GM18909 (cell line): ENCODE measurements at regions not wholly inside any gene's neighbourhood (a gene's known extent, or its start where the extent isn't known, plus 50 kb on each side); places are given as distances from the start of the nearest gene placed in this dataset.

Experiments
- ATAC-seq: cut with Tn5 transposase; IDR thresholded peaks from one replicate; pipeline ENCODE4 v1.9.1; 2021; ENCODE audit warnings: mild to moderate bottlenecking; ENCODE audit not compliant: unreplicated experiment, poor library complexity

- no peak for ATAC-seq
Measured at GRCh38 chr15:87219650-87220615, 1036.6 kb downstream of the NTRK3 start.

- ATAC-seq = no peak
Measured at GRCh38 chr15:87215100-87215499, 1041.4 kb downstream of the NTRK3 start.

GRCh38 chr15:87213626-87214025, 1042.9 kb downstream of the NTRK3 start:
- no peak for ATAC-seq

DNA sequence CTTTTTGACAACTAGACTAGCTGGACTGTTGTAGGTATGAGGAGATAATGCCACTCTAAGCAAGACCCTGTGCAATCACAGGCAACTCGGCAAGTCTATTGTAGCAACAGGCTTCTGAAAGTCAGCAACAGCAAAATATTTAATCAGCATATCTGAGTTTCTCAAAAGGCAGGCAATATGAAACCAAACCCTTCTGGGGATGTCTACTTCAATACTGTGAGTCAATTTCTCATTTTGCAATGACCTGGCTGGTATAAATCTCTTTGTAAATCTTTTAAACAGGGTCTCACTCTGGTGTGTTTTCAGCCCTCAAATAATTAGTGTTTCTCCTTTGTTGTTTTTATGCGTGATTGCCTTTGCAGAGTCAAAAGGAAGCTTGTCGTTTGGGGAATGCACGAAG, 1044.5 kb downstream of the NTRK3 start:
- ATAC-seq = no peak

DNA sequence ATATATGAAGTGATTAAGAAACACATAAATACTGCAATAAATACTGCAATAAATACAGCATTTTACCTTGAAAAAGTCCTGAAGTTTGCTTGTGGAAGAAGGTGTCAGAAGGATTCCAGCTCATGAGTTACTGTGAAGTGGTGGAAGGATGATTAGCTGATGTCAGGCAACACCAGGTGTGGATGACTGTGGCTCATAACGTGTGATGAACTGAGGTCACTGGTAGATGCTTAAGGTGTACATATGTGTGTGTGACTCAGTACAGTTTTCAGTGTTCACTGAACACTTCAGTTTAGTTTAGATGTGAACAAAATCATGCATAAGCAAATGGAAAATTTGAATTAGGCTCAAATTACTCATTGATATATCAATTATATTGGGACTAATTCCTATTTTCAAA, 1045.0 kb downstream of the NTRK3 start:
- no peak for ATAC-seq

DNA sequence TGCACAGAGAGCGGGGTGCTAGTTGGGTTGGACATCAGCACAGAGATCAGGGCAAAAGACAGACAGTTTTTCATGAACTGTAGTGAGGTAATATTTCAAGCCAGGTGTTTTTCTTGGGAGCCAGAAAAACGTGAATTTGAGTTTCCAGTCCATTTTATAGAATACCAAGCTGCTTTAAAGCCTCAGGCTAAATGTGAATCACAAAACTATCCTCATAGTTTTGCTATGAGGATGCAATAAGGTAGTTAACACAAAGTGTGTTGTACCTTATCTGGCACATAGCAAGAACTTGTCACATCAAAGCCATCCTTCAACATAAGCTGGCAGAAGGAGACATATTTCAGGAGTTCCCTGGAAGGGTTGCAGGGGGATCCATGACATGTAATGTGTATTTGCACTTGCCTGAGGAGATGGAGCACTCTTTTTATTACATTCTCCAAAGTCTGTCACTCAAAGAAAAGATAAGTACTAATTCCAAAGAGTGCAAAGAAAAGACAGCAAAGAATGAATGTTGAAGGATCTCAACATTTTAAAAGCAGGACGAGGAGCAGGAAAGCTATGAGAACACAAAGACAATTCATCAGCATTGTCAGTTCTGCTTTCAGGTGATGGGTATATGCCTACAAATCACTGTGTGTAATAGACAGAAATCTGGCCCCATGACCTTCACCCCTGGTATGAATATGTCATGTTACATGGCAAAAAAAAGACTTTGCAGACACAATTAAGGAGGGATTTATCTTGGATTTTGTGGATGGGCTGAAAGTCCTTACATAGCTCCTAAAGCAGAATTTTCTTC, 1046.4 kb downstream of the NTRK3 start:
- no peak for ATAC-seq

DNA sequence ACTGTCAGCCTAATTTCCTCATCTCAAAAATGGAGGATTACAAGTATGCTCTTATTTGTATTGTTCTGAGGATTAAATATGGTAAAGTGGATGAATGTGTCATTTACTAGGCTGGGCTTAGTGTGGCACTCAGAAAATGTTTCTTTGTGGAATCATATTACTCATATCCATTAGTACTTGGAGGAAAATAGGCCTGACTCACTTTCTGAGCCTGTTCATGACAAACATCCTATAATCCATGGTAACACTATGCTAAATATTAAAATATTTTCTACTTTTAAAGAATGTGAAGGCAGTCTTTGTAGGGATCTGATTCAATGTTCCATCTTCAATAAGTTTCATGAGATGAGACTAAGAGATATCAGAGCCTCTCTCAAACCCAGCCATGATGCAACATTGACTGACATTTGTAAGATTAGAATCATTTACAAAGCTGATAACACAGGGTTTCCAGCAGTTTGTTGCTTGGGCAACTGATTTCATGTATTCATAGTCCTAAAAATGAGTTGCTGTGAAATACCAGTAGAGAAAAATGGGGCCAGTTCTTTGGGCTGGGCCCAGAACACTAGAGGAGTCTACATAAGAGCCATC, 1048.5 kb downstream of the NTRK3 start:
- no peak for ATAC-seq

- no peak for ATAC-seq
Measured at GRCh38 chr15:87207251-87207650, 1049.3 kb downstream of the NTRK3 start.

DNA sequence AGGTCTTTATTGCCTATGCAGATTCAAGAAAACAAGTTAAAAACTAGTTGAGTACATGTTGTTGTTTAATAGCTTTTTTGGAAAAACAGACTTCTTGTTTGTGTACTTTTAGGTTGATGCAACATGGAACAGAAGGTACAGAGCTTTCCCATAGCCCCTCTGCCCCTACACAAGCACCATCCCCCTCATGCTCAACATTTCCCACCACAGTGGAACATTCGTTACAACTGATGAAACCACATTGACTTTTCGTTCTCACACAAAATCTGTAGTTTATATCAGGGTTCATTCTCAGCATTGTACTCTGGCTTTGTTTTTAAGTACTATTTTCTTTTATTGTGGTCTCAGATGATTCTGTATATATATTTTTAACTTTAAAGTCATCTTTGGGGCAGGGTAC, 1054.6 kb downstream of the NTRK3 start:
- ATAC-seq = no peak

GRCh38 chr15:87200149-87200548, 1056.4 kb downstream of the NTRK3 start:
- ATAC-seq = no peak

DNA sequence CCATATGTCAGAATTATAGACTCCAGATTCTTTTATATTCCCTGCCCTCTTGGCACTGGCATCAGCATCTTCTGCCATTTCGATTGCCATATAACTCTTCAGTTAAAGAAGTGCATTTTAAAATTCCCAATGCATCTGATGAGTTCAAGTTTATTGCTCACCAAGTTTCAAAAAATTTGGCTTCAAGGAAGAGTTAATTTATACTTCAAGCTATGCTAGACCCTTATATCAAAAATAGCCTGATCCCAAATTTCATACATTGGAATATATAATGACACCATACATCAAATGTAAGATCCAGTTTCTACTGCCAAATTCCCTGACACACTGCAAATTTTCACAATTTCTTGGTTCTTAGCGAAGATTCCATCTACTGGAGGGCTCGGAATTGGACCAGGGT, 1058.6 kb downstream of the NTRK3 start:
- ATAC-seq = no peak

- no peak for ATAC-seq
Measured at GRCh38 chr15:87196498-87196897, 1060.0 kb downstream of the NTRK3 start.

GRCh38 chr15:87193481-87193880, 1063.1 kb downstream of the NTRK3 start:
- no peak for ATAC-seq

DNA sequence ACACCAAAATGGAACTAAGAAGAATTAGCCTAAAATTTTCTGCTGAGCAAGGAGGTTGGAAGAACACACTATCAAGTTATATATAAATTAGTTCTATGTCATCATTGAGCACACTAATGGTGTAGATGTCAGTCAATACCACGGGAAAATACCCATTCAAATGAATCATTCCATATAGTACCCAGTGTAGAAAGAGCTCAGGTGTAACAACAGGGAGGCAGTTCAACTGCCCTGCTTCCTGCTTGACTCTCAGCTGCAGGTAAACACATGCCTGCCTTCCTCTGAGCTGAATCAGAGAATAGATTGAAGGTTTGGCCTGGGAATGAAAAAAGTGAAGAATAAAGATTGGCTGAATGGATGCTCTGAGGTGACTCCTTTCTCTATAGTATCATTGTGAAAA, 1088.0 kb downstream of the AGBL1 start:
- no peak for ATAC-seq

- no peak for ATAC-seq
Measured at GRCh38 chr15:87167055-87167454, 1087.4 kb downstream of the AGBL1 start.

- no peak for ATAC-seq
Measured at GRCh38 chr15:87155771-87156170, 1076.1 kb downstream of the AGBL1 start.

GRCh38 chr15:87154761-87155160, 1075.1 kb downstream of the AGBL1 start:
- no peak for ATAC-seq

DNA sequence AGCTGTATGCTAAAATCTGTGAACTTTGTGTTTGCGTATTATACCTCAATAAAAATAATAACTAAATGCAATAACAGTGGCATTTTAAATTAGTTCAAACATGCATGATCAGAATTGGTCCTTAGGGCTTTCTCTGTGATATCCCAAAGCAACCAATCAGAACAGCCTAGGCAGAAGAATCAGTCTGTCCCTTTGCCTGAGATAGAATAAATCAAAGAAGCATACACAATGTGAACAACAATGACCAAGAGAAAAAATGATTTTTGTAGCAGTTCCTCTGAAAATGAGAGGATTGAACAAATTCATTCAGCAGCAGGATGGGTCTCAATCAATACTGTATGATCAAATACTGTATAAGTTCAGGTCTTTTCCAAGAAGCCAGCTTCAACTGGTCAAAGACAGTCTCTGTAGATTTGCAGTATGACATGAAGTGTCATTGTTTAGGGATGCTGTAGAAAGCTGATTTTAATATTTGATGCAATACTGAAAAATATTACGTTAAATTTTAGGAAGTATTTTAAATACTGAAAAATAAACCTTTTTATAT, 1071.6 kb downstream of the AGBL1 start:
- no peak for ATAC-seq

GRCh38 chr15:87145696-87146095, 1066.0 kb downstream of the AGBL1 start:
- ATAC-seq = no peak

DNA sequence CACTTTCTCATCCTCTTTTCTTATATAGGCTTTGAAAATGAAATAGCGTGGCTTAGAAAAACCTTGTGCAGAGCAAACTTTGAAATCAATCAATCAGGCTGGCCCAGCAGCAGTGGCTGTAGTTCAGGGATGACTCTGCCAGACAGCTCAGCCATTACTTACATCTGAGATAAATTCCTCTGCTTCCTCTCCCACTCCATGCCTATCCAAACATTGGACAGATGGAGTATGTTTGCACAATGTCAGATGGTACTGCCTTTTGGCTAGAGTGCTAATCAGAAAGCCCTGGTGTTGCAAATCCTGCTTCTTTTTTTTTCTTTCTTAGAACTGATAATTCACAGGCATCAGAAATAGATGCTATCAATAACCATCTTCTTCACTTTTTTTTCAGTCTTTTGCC, 1065.1 kb downstream of the AGBL1 start:
- no peak for ATAC-seq

DNA sequence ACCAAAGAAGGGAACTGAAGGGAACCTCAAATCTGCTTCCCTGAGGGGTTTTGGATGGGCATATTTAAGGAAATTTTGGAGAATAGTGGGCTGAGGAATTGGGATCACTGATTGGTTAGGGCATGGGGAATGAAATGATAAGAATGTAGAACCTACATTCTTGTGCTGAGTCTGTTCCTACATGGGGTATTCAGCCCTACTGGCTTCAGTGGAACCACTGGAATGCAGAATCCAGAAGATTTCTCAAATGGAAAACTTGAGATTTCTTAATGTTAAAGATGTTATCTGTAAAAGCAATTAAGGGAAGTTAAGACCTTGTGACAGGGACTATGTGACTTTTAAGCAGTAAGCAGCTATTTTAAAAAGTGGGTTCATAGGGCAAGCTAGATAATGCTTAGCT, 1062.4 kb downstream of the AGBL1 start:
- ATAC-seq = no peak
